ENCODE measurements at regions not wholly inside any gene's neighbourhood (a gene's known extent, or its start where the extent isn't known, plus 50 kb on each side); places are given as distances from the start of the nearest gene placed in this dataset.
"Not testable (repeated sequence)": the region's sequence is repeated elsewhere in the genome, so short reads cannot be mapped to it uniquely, and the experiment has no call there.

DNA sequence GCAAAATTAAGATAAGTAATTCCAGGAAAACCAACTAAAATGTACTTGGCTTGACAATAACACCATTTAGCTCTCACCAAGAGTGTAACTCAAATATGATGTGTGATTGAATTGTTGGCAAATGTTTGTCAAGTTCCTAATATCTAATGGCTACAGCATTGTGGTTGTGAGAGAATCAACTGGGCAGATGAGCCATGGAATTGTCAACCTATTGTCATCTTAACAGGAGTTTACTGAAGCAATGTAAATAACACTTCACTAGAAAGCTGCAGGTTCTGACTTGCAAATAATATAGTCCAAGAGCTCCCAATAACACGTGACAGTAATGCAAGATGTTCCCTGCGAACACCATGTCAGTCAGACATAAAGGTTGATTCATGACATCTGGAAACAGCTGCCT lies 495.2 kb upstream of the MEIS1 start:
- DNase-seq, result no peak

DNA sequence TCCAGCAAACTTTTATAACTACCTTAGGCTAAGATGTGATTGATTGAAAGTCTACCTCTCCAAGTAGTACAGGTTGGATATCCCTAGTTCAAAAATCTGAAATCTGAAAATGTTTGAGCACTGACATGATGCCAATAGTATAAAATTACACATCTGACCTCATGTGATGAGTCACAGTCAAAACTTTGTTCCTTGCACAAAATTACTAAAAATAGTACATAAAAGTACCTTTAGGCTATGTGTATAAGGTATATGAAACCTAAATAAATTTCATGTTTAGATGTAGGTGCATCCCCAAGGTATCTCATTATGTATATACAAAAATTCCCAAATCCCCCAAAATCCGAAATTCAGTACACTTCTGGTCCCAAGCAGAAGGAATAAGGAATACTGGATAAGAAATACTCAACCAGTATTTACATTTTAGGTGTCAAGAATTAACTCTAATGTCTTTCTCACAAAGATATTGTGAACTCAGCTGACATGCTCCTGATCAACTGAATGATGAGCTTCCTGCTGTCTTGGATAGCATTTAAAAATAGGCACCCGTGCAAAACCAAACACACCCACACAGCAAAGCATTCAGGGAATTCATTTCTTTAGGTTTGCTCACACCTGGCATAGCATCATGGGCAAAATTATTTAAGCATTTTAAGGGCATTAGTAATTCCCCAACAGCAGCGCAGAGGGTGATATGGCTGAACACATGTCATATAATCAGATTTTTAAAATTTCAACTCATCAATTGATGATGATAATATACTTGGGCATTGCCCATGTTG lies 497.4 kb upstream of the MEIS1 start:
- no peak for DNase-seq

DNA sequence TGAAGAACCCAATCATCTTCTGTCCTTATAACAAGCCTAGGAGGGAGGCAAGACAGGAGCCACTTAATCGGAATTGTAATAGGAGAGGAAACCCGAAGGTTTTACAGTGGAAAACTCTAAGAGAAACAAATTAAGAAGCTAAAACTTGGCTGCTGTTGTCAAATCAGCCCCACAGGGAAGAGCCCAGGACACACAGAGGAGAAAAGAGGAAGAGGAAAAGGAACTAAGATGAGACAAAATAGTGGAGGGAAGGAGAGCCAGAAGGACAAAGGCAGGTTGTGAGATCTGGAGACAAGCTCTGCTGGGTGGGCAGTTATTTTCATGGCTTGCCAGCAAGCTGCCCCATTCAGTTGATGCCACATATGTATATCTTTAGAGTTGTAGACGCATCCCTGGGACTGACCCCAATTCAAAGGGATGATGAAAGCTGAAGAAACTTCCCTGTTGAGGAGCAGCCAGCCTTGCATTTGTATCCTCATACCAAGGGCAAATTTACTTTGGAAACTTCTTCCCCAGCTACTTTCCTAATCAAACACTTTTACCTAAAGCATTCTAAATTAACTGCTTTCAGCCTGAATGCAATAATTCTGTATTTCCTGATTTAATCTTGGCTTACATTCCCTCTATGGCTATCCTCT lies 499.8 kb upstream of the MEIS1 start:
- no peak for DNase-seq

DNA sequence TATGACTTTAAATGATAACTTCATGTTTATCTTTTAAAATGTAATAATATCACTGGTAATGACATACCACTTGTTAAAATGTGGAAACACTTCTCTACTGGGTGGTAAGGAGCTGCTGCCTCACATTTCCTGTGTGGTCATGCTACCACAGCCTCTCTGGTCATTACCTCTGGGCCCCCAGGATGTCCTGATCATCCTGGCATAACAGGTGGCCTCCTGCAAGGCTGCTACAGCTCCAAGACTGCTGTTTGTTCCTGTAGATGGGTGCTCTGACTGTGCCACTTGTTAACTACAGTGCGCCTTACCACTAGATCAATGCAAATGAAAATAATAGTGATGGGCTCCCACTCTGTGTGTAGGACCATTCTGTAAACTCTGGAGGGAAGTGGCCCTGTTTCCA lies 500.2 kb upstream of the SPRED2 start:
- no peak for DNase-seq

DNA sequence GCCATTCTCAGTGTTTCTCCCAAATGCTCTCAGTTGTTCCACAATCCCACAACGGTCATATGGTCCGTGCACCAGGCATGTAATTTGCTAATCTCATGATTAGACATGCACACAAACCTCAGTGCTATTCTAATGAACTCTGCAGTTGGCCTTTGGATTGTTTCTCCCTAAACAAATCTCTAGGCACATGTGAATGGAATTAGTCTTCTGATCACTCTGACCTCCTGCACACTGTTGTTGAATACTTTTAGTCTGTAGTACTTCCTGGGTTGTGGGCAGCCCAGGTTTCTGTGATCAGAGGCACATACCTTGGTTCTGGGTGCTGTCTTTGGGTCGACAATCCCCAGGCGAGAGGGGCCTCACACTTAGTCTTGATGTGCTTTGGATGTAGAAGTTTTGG lies 498.7 kb upstream of the SPRED2 start:
- DNase-seq, result no peak

DNA sequence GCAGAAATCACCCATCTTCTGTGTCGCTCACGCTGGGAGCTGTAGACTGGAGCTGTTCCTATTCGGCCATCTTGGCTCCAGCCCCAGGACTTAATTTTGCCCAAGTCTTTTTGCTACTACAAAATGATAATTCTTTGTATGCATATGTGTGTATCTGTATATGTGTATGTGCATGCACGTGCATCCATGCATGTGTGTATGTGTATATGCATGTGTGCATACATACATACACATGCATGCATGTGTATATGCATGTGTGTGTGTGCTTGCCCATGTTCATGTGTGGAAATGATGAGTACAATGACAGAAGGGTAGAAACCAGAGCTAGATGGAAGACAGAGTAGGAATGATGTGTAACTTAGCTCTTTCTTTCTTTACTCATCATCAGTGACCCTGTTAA lies 497.9 kb upstream of the SPRED2 start:
- no peak for DNase-seq

DNA sequence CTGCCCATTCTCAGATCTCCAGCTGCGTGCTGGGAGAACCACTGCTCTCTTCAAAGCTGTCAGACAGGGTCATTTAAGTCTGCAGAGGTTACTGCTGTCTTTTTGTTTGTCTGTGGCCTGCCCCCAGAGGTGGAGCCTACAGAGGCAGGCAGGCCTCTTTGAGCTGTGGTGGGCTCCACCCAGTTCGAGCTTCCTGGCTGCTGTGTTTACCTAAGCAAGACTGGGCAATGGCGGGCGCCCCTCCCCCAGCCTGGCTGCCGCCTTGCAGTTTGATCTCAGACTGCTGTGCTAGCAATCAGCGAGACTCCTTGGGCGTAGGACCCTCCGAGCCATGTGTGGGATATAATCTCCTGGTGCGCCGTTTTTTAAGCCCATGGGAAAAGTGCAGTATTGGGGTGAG lies 497.3 kb upstream of the SPRED2 start:
- DNase-seq, result not testable (repeated sequence)

DNA sequence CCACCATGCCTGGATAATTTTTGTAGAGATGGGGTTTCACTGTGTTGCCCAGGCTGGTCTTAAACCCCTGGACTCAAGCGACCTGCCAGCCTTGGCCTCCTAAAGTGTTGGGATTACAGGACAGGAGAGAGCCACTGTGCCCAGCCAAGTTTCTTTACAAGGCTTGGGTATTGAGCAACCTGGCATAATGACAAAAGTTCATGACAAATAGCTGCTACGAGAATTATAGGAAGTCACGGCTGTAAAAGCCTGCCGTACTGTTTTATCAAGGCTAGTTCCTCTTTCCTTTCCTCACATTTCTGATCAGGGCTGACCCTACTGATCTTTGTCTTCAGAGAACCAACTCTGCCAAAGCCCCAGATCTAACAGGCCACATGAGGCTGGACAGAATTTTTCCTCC lies 490.4 kb upstream of the SPRED2 start:
- DNase-seq, result no peak

DNA sequence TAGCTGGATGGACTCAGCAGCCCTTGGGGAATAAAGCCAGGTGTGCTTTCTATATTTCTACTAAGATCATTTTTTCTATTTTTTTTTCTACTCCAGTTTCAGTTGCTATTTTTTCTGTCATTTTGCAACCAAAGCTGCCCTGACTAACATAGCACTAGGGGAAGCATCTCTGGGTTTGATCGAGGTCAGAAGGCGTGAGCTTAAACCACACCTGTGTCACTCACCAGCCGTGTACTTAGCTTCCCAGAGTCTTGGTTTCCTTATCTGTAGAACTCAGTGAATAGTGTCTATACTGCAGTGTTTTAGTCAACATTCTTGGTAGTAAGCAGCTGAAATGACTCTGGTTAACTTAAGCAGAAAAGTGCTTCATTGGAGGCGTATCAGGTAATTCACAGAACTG lies 489.6 kb upstream of the SPRED2 start:
- DNase-seq, result no peak

DNA sequence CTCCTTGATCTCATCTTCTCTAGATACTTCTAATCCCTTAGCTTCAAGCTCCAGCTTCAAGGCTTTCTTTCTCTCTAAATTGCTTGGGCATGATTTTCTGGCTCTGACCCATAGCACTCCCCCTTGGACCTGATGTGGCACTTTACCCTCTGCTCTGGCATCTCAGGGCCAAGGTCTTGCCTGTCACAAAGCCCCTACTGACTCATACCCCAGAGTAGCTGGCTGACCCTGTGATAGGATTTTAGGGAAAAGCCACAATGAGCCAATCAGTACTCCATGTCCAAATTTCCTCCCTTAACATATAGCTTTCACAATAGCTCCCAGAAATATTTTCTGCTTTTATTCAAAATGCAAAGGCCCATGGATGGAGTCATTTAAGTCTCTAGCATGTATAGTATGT lies 488.7 kb upstream of the SPRED2 start:
- no peak for DNase-seq

DNA sequence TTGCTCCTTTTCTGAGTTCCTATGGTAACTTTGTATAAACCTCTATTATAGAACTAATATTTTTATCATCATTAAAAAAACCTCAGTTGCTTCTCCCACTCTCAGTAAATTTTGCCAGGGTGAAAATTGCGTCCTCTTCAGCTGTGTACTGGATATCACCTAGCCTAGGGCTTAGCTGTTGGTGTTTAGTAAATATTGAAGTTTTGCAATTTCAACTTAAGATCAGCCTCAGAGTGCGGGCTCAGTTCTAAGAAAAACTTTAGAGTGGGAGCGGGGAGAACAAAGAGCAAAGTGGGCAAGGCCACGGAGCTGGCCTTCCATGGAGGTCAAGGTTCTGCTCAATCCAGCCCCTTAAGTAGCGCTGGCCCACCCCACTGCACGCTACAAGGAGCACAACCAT lies 488.3 kb upstream of the SPRED2 start:
- DNase-seq, result no peak

DNA sequence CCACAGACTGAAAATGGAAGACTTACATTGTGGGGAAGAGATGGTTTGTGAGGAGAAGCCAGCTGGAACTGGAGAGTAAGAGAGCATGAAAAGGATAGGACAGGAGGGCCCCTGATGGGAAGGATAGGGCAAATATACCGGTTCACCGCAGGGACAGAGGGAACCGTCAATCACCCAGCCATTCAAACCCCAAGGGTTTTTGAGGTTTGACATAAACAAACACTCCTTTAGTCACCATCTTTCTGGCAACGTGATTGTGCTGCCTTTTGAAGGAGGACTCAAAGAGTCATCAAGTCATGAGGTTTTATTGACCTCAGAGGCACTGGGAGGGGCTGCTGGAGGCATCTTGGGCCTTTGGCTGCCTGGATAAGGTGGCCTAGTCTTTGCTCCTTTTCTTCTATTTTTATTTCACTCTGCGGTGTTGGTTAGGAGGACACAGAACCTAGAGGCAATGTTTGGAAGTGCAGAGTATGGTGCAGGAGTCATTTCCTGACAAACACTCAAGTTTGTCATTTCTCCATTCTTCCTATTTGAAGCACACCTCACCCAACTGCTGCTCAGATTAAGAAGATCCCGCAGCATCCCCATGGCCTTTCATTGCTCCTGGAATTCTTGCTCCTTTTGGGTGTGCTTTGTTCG lies 487.3 kb upstream of the SPRED2 start:
- DNase-seq, result no peak

DNA sequence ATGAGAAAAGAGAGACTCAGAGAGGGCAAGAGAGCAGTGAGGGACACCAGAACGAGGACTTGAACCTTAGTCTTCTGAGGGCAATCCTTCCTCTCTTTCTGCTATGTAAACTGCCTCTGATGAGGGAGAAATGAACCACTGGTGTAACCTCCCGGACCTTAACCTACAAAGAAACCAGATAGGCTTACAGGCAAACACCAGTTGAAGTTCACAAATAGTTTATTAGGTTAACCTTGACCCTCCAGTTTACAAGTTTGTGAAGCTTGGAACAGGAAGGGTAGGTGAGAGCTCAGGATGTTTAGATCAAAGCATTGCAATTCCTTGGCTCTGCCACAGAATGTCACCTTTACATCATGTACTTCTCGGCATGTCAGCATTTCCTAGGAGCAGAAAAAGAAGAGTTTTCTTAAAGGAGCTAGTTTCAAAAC lies 486.4 kb upstream of the SPRED2 start:
- DNase-seq, result no peak

DNA sequence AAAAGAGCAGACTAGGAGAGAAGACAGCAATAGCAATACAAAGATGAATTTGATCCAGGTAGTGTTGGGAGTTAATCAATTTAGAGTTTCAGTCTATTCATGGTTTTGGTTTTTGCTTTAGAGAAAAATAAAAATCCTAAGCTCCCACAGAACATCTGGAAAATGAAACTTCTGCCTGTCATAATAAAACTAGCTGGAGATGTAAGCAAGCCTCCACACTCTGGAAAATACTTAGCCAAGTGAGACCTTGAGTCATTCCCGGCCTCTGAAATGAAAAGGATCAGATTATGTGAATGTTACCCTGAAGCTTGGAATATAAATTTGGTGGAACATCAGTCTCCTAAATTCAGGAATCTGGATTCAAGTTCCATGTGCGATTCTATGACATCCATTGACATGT lies 485.6 kb upstream of the SPRED2 start:
- no peak for DNase-seq

DNA sequence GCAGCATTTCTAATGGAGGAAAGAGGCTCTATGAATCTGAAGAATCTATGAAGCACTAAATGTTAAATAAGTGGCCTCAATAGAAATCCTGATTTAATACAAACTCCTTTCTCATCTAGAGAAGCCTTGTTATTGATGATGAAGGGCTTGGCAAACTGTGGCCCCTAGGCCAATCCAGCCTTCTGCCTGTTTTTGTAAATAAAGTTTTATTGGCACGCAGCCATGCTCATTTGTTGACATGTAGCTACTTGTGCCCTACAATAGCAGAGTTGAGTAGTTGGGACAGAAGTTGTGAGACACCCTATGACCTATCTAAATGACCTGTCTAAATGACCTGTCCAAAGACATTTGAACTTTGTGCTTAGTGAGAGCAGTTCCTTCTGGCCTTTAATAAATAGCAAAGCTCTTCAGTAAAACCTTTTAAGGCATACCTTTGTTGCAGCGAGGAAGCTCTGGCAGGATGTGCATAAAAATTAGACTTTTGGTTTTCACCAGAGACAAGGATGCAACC lies 484.4 kb upstream of the SPRED2 start:
- DNase-seq, result no peak

DNA sequence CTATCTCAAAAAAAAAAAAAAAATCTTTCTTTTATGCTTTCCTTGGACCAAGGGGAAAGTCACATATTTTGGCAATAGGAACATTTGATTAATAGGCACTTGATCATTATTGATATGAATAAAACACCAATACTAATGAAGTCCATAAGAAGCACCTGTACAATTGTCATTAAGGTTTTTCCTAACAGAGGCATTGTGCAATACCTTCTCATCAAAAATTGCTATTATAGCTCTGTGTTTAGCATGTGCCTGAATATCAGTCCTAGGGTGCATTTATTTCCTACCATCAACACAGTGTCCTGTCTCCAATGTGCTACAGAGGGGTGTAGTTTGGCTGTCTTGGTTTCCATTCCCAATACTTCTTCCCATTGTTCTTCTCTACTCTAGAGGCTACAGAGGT lies 483.8 kb upstream of the SPRED2 start:
- no peak for DNase-seq

DNA sequence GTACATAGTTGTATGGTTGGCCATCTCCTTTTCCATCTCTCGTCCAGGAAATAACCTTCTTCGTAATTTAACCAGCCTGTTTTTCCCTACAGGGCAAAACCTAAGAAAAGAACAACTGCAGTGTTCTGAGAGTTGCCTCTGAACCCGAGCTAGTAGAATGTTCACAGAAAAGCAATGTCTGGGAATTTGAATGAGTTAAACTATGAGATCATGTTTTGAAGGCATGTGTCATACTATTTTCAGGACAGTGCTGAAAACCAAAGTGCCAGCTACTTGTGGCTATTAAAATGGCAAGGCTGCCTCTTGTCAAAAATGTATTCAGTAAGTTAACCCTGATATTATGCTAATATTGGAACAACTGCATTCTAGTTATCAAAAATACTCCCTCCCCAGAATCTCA lies 482.9 kb upstream of the SPRED2 start:
- no peak for DNase-seq

DNA sequence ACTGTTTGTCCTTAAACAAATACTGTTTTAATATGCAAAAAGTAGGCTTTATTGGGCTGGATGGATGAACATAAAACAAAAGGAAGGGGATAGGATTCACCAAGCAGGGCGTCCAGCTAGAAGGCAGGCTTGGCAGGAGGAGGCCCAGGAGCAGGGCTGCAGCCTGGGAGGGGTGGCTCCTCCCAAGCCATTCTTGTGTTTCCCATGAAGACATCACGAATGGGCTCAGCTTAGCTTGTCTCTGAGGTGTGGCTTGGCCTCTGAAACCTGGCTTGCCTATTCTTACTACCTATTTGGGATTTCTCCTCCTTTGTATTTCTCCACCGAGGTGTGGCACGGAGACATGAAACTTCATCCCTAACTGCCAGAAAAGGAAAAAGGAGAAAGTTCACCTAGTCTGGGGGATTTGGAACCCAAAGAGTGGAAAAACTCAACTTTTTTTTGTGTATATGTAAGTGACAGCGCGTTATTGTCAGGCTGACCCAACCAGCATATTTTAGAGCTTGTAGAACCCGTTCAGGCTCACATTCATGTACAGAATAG lies 481.9 kb upstream of the SPRED2 start:
- no peak for DNase-seq

DNA sequence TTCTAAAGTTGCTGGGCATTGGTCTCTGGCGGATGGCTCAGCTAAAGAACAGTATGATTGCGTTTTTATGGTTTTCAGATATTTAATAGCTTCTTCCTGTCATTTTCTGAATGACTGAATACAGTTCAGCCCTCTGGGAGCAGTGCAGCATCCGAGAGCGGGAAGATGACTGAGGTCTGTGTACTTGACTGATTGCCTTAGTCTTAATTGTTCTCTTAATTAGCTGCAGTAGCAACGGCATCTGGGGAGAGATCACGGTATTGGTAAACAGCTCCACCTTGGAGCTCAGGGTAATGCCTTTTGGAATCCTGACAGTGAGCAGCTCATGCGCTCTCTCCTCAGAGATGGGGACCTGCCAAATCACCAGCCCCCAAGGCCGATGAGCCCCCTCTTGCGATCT lies 481.4 kb upstream of the SPRED2 start:
- DNase-seq, result no peak

DNA sequence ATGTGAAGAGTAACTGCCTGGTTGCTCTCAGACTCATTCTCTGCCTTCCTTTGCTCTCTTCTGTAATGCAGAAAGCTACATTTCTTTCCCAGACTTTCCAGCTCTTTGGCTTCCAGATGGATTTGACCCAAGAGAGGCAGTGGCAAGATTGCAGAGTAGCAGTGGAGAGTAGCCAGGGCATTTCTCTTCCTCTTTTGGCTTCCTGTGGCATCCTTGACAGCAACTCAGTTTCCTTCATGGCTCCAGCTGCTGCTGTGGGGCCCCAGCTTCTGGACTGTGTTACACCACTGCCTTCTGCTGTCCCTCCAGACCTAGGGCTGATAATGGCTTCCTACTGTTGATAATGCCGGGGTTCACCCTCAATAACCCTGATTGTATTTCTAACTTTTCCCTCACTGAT lies 469.4 kb upstream of the SPRED2 start:
- DNase-seq, result no peak

DNA sequence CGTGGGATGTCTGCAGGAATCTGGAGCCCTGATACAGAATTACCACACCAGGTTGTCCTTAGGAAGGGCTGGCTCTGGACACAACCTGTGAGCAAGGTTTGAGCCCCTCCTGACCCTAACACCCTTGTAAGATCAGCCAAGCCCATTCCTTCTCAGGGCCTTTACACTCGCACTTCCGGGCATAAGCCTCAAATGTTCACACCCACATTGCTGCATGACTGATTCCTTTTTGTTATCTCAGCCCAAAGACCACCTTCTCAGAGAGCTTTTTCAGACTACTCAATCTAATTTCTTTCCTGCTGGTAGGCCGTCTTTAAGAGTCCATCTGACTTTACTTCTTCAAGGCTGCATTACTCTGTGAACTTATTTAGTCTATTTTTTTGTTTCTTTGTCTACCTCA lies 464.0 kb upstream of the SPRED2 start:
- no peak for DNase-seq

DNA sequence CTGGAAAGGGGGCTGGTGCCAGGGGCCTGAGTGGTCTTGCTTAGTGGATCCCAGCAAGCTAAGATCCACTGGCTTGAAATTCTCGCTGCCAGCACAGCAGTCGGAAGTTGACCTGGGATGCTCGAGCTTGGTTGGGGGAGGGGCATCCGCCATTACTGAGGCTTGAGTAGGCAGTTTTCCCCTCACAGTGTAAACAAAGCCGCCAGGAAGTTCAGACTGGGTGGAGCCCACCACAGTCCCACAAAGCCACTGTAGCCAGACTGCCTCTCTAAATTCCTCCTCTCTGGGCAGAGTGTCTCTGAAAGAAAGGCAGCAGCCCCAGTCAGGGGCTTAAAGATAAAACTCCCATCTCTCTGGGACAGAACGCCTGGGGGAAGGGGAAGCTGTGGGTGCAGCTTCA lies 457.7 kb upstream of the SPRED2 start:
- DNase-seq, result not testable (repeated sequence)

DNA sequence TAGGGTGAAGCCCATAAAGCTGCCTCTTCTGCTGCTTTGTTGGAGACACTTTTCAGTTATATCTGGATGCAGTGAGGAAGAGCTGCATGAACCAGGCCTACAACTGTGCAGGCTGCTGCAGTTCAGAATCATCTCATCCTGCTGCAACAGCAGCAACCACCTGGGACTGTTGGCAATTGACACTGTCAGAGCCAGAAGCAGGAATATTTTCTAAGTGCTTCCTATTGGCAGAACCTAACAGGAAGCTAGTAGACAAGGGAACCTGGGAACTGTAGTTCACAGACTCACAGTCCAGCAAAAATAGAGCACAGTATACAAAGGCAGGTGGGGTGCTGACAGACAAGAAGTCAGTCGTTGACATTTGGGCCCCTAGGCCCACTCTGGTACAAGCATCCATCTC lies 452.9 kb upstream of the SPRED2 start:
- no peak for DNase-seq

DNA sequence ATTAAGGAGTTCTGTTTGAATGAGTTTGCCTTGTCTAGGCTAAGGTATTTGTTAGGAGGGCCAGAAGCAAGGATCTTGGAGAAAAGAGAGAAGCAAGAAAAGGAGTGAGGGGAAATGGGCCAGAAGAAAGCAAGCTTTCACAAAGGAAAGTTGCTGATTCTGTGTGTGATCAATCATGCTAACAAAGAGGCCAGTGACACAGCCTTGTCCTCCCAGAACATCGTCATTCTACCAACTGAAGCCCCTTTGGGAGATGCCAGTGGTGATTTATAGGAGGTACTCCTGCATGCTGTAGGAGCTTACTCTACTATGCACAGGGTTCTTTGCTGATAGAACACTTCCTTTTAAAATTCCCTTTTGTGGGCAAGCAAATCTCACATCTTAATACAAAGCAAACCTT lies 449.2 kb upstream of the SPRED2 start:
- DNase-seq, result no peak

Measured in stimulated activated CD4-positive, alpha-beta T cell treated with anti-CD3 and anti-CD28 coated beads, Interleukin-15, amount 100 ng/mL, for 24 hours (primary cell).